ENCODE measurements at regions not wholly inside any gene's neighbourhood (a gene's known extent, or its start where the extent isn't known, plus 50 kb on each side); places are given as distances from the start of the nearest gene placed in this dataset.

DNA sequence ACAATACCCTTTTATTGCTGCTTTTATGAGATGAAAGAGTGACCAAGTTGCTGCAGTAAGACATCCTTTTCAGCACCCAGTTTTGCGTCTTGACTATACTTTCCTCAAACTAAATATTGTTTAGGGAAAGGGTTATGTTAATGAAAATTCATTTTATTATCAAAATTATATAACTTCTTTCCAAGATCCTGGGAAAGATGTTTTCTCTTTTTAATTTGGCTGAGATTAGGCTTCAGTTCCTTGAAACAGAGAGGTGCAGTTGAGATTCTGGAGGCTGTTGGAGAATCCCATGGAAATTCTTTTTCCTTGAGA, 91.6 kb upstream of the KCNA3 start:
- DNase-seq (ENCODE audit: extremely low read depth, low read depth) = no peak

DNA sequence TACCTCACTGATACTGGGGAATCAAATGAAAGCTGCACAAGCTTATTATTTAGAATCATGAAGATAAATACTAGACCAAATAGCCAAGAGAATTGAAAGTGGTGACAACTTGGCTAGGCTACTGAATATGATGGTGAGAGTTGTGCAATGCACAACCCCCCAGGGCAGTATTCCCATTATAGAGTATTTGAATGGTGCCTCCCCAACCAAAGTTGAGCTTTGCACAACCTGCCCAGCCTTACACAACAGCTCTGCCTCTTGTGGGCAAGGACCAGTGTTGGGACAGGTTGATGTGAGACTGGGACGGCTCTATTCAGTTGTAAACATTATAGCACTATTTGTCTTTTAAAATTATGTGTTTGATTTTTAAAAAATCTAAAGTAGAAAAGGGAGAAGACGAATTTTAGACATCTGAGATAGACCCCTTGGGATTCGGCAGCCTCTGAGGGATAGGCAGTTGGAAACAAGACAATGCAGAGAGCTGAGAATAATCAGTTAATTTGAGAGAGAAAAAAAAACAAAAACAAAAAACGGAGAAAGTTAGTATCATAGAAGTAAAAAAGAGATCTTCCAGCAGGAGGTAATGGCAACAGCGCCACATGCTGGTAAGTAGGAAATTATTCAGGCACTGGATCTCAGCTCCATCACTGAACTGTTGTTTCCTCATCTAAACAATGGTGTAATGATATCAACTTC, 91.0 kb upstream of the KCNA3 start:
- DNase-seq (ENCODE audit: extremely low read depth, low read depth) = peak; percentile 33

DNA sequence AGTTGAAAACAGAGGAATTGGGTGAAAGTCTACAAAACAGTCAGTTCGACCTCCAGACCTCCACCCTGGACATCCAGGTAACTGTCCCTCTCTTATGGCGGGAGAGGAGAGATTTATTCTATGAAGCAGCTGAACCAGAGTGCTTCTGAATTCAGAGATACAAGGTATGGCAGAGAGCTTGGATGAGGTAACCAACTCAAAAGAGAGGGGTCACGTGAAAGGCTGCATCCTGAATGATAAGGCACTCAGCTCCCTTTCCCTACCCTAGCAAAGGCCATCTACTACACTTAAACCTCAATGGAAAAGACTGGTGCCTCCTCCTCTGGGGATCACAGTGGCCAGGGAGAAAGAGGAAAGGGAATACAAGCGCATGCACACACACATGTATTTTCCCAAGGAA, 88.4 kb upstream of the KCNA3 start:
- no peak for DNase-seq (ENCODE audit: extremely low read depth, low read depth)

GRCh38 chr1:110760321-110760720, 85.6 kb upstream of the KCNA3 start:
- DNase-seq (ENCODE audit: extremely low read depth, low read depth) = no peak

GRCh38 chr1:110756506-110756905, 81.8 kb upstream of the KCNA3 start:
- no peak for DNase-seq (ENCODE audit: extremely low read depth, low read depth)

DNA sequence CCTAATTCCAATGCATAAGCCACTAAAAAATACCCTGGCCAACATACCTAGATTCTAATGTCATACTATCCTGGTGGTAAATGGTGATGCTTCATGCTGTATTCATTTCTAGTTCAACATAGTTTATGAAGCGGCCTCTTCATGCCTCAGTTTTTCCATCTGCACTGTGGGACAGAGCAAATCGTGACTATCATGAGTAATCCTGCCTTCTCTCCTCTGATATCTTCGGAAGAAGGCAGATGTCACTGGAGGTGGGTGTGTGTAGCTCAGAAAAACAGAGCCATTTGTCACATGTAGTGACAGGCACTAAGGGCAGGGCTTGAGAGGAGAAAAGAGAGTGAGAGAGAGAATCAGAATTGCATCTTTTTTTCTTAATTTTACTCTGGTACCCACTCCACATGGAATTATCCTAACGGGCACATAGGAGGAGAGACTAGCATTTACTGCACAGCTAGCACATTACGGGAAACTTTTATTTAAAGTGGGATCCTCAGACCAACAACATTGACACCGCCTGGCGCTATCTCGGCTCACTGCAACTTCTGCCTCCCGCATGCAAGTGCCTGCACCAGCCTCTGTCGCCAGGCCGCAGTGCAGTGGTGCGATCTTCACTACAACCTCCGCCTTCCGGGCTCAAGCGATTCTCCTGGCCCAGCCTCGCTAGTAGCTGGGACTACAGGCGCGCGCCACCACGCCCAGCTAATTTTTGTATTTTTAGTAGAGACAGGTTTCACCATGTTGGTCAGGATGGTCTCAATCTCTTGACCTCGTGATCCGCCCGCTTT, 78.4 kb upstream of the KCNA3 start:
- no peak for DNase-seq (ENCODE audit: extremely low read depth, low read depth)

GRCh38 chr1:110750562-110750961, 75.8 kb upstream of the KCNA3 start:
- no peak for DNase-seq (ENCODE audit: extremely low read depth, low read depth)

- no peak for DNase-seq (ENCODE audit: extremely low read depth, low read depth)
Observed at GRCh38 chr1:110749960-110750359, 75.2 kb upstream of the KCNA3 start.

DNA sequence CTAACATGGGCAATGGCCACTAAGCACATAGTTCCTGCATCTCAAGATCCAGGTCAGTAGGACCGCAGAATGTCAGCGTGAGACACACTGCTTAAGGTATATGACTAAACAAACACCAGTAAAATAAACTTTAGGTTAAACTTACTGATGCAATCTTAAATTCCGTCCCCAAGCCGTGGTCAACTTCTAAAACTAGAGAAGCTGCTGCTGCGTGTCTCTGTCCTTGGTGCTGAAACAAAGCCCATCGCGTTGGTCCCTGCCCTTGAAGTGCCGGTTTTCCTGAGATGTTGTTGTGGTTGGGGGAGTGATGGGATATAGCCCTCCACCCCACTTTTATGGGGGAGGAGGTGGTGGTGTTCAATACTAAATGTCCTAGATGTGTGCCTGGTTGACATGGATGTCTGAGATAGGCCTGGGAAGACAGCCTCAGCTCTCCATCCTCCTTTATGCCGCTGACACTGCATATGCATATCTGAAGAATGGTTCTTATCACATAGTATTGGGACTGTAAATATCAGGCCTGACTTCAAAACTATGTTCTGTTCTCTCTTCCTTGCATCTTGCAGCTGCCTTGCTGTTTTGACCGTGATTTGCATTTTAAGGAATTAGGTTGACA, 72.0 kb upstream of the KCNA3 start:
- DNase-seq (ENCODE audit: extremely low read depth, low read depth) = peak; percentile 45

GRCh38 chr1:110743397-110743796, 68.7 kb upstream of the KCNA3 start:
- no peak for DNase-seq (ENCODE audit: extremely low read depth, low read depth)

- no peak for DNase-seq (ENCODE audit: extremely low read depth, low read depth)
Observed at GRCh38 chr1:110736900-110737605, 62.3 kb upstream of the KCNA3 start.

DNA sequence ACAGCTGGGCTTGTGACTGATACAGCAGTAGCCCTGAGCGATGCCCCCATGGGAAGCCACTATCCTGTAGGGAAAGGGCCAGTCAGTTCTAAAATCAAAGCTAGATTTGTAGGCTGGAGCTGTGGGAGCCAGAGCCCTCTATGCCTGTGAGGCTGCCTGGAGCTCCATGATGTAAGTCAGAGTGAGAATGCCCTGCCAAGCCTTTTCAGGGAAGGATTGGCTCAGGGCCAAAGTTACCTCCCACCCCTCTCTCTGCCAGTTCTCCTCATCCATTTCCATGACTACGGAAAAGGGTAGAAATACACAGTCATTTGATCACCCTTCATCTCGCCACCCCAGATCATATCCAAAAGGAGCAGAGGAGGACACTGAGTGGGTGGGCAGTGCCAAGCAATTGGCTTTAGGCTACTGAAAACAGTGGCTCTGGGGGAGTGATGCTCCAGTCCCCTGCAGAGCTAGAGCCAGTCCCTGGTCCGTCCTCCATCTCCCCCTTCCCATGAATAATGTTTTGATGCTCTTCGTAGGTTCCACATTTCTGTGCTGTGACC, 59.5 kb upstream of the KCNA3 start:
- DNase-seq (ENCODE audit: extremely low read depth, low read depth) = no peak

DNA sequence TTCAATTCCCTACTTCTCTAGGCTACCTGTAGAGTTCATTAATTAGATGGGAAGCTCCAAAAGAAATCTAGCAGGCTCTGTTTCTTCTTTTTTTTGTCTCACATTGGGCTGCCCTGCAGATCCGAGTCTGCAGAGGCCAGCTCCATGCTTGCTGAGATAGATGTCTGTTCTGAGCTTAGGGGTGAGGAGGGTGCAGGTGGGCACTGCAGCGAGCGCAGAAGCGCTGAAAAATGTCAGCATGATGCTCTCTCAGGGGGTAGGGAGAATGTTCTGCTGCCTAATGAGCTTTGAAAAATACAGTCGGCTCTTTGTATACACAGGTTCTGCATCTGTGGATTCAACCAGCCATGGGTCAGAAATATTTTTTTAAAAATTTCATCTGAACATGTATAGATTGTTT, 56.8 kb upstream of the KCNA3 start:
- no peak for DNase-seq (ENCODE audit: extremely low read depth, low read depth)

DNA sequence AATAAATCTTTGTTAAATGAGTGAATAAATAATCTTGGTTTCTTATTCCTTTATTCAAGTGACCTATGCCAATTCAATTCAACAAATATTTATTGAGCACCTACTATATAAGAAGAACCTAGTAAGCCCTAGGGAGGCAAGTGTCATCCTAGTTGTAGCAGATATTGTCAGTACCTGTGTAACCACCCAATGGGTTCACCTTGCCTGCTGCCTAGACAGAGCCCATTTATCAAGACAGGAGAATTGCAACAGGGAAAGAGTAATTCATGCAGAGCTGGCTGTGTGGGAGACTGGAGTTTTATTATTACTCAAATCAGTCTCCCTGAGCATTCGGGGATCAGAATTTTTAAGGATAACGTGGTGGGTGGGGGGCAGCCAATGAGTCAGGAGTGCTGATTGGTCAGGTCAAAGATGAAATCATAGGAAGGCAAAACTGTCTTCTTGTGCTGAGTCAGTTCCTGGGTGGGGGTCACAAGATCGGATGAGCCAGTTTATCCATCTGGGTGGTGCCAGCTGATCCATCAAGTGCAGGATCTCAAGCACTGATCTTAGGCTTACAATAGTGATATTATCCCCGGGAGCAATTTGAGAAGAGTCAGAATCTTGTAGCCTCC, 53.8 kb upstream of the KCNA3 start:
- no peak for DNase-seq (ENCODE audit: extremely low read depth, low read depth)

GRCh38 chr1:110727246-110727645, 52.5 kb upstream of the KCNA3 start:
- no peak for DNase-seq (ENCODE audit: extremely low read depth, low read depth)

- no peak for DNase-seq (ENCODE audit: extremely low read depth, low read depth)
Observed at GRCh38 chr1:110726755-110727154, 52.0 kb upstream of the KCNA3 start.

Small RNAs in the stretch of these regions (small RNA-seq; reads per million reads assigned to genes)
- gene RF00019 = 0 reads per million in 2 experiments
